Osteoblast (primary cell): ENCODE measurements at regions not wholly inside any gene's neighbourhood (a gene's known extent, or its start where the extent isn't known, plus 50 kb on each side); places are given as distances from the start of the nearest gene placed in this dataset.

Source experiments
- DNase-seq: peaks from one replicate; pipeline ENCODE4 v3.0.0; 2011; ENCODE audit warnings: low spot score, mixed read lengths; ENCODE audit not compliant: insufficient read length; ENCODE audit errors: missing footprints
- H2AFZ ChIP-seq: 2 replicates; pipeline ENCODE4 v1.6.0; 2011; ENCODE audit warnings: mild to moderate bottlenecking, low read length
- H3K27ac ChIP-seq: 2 replicates; pipeline ENCODE4 v1.5.1; 2011; ENCODE audit warnings: mild to moderate bottlenecking, low read depth, low read length, moderate library complexity
- H3K27me3 ChIP-seq: 2 replicates; pipeline ENCODE4 v1.6.0; 2012; ENCODE audit warnings: mild to moderate bottlenecking, control low read depth, inconsistent platforms, low read length, moderate library complexity; ENCODE audit not compliant: insufficient read depth
- H3K36me3 ChIP-seq: 2 replicates; pipeline ENCODE4 v1.5.1; 2011; ENCODE audit warnings: mild to moderate bottlenecking, low read length, control low read depth, moderate library complexity; ENCODE audit not compliant: insufficient read depth
- H3K4me1 ChIP-seq: 2 replicates; pipeline ENCODE4 v1.5.1; 2011; ENCODE audit warnings: mild to moderate bottlenecking, low read length, control low read depth, moderate library complexity; ENCODE audit not compliant: insufficient read depth
- H3K4me2 ChIP-seq: 2 replicates; pipeline ENCODE4 v1.6.0; 2011; ENCODE audit warnings: mild to moderate bottlenecking, low read length; ENCODE audit not compliant: insufficient read depth
- H3K4me3 ChIP-seq: fragments of 200-600 bp; sonication (generic); 3 replicates; pipeline ENCODE4 v1.5.1; 2012; ENCODE audit warnings: mild to moderate bottlenecking, low read length, inconsistent platforms; ENCODE audit not compliant: insufficient read depth
- H3K79me2 ChIP-seq: 2 replicates; pipeline ENCODE4 v1.6.0; 2012; ENCODE audit warnings: mild to moderate bottlenecking, low read length, control low read depth, inconsistent platforms; ENCODE audit not compliant: insufficient read depth
- H3K9me3 ChIP-seq: 2 replicates; pipeline ENCODE4 v1.5.1; 2011; ENCODE audit warnings: low read depth, low read length, control low read depth
- H4K20me1 ChIP-seq: 2 replicates; pipeline ENCODE4 v1.6.0; 2012; ENCODE audit warnings: mild to moderate bottlenecking, low read length, control low read depth; ENCODE audit not compliant: insufficient read depth
- TF ChIP-seq, protein P1 (sequence below): IDR thresholded peaks from 2 replicates; pipeline ENCODE4 v1.5.1; 2011; ENCODE audit warnings: mild to moderate bottlenecking, low read depth, low read length, moderate library complexity; ENCODE audit errors: extremely low read depth

DNA sequence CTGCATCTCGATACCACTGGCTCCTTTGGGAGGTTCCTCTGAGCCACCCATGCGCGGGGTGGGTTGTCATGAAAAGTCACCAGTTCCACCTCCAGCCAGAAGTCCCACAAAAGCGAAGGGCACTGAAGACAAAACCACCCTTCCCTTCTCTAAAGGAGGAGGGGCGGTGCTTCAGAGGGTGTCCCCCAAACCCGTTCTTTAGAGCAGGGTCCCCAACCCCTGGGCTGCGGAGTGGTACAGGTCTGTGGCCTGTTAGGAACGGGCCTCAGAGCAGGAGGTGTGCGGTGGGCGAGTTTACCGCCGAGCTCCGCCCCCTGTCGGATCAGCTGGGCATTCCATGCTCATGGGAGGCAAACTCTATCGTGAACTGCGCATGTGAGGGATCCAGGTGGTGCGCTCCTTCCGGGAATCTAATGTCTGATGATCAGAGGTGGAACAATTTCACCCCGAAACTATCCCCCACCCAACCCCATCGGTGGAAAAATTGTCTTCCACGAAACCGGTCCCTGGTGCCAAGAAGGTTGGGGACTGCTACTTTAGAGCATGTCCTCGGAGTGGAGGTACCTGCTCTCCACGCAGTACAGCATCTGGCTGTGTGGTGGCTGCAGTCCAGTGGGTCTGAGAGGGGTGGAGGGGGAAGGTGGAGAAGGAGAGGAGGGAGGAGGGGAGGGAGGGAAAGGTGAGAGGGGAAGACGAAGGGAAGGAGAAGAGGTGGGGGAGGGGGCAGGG is 72.9 kb upstream of the SEPTIN5 start:
- H3K9me3 ChIP-seq, result no peaks in the 10 kb centered on the region

DNA sequence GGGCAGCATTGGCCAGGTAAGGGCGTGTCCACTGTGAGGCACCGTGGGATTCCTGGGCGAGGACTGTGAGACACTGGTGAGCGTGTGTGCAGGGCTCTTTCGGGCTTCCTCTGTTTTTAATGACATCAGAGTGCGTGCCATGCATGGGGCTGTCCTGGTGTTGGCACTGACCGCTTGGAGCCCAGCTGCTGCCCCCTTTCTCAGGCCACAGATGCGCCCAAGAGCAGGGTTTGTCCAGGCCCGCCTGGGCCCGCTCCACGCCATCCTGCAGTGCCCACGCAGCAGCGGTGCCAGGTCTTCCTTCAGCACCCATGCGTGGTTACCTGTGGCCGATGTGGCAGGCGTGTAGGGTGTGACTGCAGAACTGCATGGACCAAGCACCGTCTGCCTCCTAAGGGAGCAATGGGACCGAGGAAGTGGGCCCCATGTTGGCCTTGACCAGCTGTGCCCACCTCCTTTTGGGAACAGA is 72.3 kb upstream of the SEPTIN5 start:
- Histone ChIP-seq H3K27ac (no peak overlapping the region), H3K4me1 (no peaks in the 10 kb centered on the region), H3K4me2 (no peak overlapping the region), H3K79me2 (no peaks in the 10 kb centered on the region), H4K20me1 (no peaks in the 10 kb centered on the region), H3K36me3 (no peaks in the 10 kb centered on the region), H3K9me3 (no peaks in the 10 kb centered on the region), H2AFZ (no peak overlapping the region), H3K27me3 (peaks cover 19% of the 10 kb centered on the region), H3K4me3 (no peak overlapping the region)
- peak; percentile 31 for DNase-seq
- TF ChIP-seq, protein P1, sequence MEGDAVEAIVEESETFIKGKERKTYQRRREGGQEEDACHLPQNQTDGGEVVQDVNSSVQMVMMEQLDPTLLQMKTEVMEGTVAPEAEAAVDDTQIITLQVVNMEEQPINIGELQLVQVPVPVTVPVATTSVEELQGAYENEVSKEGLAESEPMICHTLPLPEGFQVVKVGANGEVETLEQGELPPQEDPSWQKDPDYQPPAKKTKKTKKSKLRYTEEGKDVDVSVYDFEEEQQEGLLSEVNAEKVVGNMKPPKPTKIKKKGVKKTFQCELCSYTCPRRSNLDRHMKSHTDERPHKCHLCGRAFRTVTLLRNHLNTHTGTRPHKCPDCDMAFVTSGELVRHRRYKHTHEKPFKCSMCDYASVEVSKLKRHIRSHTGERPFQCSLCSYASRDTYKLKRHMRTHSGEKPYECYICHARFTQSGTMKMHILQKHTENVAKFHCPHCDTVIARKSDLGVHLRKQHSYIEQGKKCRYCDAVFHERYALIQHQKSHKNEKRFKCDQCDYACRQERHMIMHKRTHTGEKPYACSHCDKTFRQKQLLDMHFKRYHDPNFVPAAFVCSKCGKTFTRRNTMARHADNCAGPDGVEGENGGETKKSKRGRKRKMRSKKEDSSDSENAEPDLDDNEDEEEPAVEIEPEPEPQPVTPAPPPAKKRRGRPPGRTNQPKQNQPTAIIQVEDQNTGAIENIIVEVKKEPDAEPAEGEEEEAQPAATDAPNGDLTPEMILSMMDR, result no peak

More for the DNA sequence above, 72.9 kb upstream of the SEPTIN5 start:
- Histone ChIP-seq H3K79me2 (no peaks in the 10 kb centered on the region), H3K4me1 (no peaks in the 10 kb centered on the region), H2AFZ (no peak overlapping the region), H3K4me3 (no peak overlapping the region), H3K27me3 (peaks cover 19% of the 10 kb centered on the region), H3K27ac (no peak overlapping the region), H3K36me3 (no peaks in the 10 kb centered on the region), H4K20me1 (no peaks in the 10 kb centered on the region), H3K4me2 (no peak overlapping the region)
- TF ChIP-seq, protein P1, result peak; percentile 38
- DNase-seq, result peak; percentile 39

DNA sequence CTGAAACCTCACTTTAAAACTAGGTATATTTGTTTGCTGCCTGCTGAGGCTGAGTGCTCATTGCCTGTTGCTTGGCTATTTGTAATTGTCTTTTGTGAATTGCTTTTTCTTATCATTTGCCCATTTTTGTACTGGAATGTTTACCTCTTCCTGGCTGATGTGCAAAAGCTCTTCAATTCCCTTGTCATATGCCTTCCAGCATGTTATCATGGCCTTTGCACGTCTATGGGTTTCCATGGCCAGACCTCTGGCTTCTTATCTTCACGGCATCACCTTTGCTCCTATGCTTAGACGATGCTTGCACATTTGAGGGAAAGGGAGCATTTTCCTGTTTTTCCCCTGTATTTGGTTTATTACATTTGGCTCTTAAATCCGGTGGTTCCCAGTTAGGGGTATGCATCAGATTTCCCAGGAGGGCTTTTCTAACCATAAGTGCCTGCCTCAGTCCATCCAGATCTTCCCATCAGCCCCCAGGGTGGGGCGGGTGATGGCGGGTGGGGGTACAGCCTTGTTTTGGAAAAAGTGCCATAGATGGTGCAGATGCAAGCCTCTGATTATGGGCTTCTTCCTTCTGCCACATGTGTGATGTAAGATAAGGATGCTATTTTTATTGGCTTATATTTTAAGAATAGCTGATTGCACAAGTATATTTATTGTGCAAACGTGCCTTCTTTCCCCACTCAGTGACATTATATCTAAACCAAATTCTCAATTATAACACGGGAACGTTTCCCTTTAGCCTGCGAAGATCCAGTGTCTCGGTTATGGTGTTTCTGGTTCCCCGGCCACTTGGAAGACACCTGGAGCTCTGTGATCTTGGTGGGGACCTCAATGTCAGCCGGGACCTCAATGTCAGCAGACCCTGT is 70.6 kb upstream of the SEPTIN5 start:
- H3K27ac ChIP-seq, result no peak overlapping the region
- H2AFZ ChIP-seq, result no peak overlapping the region
- no peaks in the 10 kb centered on the region for H3K79me2 ChIP-seq
- DNase-seq, result no peak
- no peak overlapping the region for H3K4me2 ChIP-seq
- no peaks in the 10 kb centered on the region for H3K4me1 ChIP-seq
- no peaks in the 10 kb centered on the region for H3K36me3 ChIP-seq
- peaks cover 3% of the 10 kb centered on the region for H3K9me3 ChIP-seq
- H4K20me1 ChIP-seq, result no peaks in the 10 kb centered on the region
- H3K4me3 ChIP-seq, result no peak overlapping the region
- H3K27me3 ChIP-seq, result peaks cover 19% of the 10 kb centered on the region
- TF ChIP-seq, protein P1, result no peak
